Activated CD8-positive, alpha-beta T cell treated with anti-CD3 and anti-CD28 coated beads for 36 hours (primary cell): ENCODE measurements at regions not wholly inside any gene's neighbourhood (a gene's known extent, or its start where the extent isn't known, plus 50 kb on each side); places are given as distances from the start of the nearest gene placed in this dataset.

Source experiments
- ATAC-seq: fragments of 200-7000 bp; cut with Tn5 transposase; one replicate; pipeline ENCODE4 v1.10.0; 2021; ENCODE audit warnings: mild to moderate bottlenecking, moderate library complexity
- CTCF ChIA-PET: fragments of 350-600 bp; sonication (Branson Sonifier 250); formaldehyde crosslinking; loops from one replicate; lab custom pipeline; 2021; ENCODE audit warnings: antibody characterized with exemption; lab: Charles Lee
- POLR2A ChIA-PET: fragments of 350-600 bp; sonication (Branson Sonifier 250); formaldehyde crosslinking; loops from one replicate; lab custom pipeline; 2021; ENCODE audit warnings: antibody characterized with exemption; lab: Charles Lee
- DNase-seq: peaks from one replicate; pipeline ENCODE4 v3.0.0-alpha.2; 2020
- H3K27ac Mint-ChIP-seq: one replicate; pipeline ENCODE4 v1.8.0; 2021; ENCODE audit warnings: mild to moderate bottlenecking, mixed read lengths
- H3K27me3 Mint-ChIP-seq: one replicate; pipeline ENCODE4 v1.8.0; 2021; ENCODE audit warnings: mixed read lengths
- H3K36me3 Mint-ChIP-seq: one replicate; pipeline ENCODE4 v1.8.0; 2021; ENCODE audit warnings: low read depth, mixed read lengths
- H3K4me1 Mint-ChIP-seq: one replicate; pipeline ENCODE4 v1.8.0; 2021; ENCODE audit warnings: low read depth, mixed read lengths
- H3K4me3 Mint-ChIP-seq: one replicate; pipeline ENCODE4 v1.8.0; 2021; ENCODE audit warnings: mild to moderate bottlenecking, moderate library complexity, mixed read lengths
- H3K9me3 Mint-ChIP-seq: one replicate; pipeline ENCODE4 v1.8.0; 2021; ENCODE audit warnings: mixed read lengths
- intact Hi-C: fragments of 100-400 bp; cut with micrococcal nuclease; formaldehyde crosslinking; loops from one replicate; pipeline ENCODE4 v1.10.0; 2022
- TF ChIP-seq, protein P1 (sequence below): fragments of 200-600 bp; IDR thresholded peaks from one replicate; pipeline ENCODE4 v1.8.0; 2022; ENCODE audit warnings: antibody characterized with exemption, mild to moderate bottlenecking

GRCh38 chrX:124254611-124255010 is 77.8 kb upstream of the TEX13D start:
- TF ChIP-seq, protein P1, sequence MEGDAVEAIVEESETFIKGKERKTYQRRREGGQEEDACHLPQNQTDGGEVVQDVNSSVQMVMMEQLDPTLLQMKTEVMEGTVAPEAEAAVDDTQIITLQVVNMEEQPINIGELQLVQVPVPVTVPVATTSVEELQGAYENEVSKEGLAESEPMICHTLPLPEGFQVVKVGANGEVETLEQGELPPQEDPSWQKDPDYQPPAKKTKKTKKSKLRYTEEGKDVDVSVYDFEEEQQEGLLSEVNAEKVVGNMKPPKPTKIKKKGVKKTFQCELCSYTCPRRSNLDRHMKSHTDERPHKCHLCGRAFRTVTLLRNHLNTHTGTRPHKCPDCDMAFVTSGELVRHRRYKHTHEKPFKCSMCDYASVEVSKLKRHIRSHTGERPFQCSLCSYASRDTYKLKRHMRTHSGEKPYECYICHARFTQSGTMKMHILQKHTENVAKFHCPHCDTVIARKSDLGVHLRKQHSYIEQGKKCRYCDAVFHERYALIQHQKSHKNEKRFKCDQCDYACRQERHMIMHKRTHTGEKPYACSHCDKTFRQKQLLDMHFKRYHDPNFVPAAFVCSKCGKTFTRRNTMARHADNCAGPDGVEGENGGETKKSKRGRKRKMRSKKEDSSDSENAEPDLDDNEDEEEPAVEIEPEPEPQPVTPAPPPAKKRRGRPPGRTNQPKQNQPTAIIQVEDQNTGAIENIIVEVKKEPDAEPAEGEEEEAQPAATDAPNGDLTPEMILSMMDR: no peak
- intact Hi-C loops: no loop called here
- no peak for ATAC-seq
- Mint-ChIP-seq H3K27me3 (no peaks in the 10 kb centered on the region), H3K27ac (no peak overlapping the region), H3K9me3 (peaks cover 4% of the 10 kb centered on the region), H3K4me1 (peaks cover 46% of the 10 kb centered on the region), H3K36me3 (peaks cover 1% of the 10 kb centered on the region), H3K4me3 (no peak overlapping the region)
- DNase-seq: no peak
- ChIA-PET CTCF (no interaction called here), POLR2A (no interaction called here)

DNA sequence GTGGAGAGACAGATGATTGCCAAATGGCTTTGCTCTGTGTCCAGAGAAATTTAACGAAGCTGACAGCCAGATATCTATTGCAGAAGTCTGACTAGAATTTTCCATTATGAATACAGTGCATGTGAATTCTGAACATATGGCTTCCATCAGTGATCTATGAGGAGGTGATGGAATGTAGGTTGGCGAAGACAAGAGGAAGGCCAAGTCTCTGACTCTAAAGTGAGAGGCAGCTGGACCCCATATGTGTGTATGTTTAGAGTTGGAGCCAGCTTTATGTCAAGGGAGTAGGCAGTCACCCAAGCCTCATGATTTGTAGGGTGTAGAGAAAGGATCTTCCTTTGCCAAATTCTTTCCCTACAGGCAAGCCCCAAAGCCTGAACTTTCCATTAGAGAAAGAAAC is 76.2 kb upstream of the TEX13D start:
- ATAC-seq: no peak
- Mint-ChIP-seq H3K9me3 (peaks cover 4% of the 10 kb centered on the region), H3K36me3 (peaks cover 1% of the 10 kb centered on the region), H3K4me3 (no peak overlapping the region), H3K27me3 (no peaks in the 10 kb centered on the region), H3K4me1 (peaks cover 50% of the 10 kb centered on the region), H3K27ac (peak overlapping the region; percentile 25)
- no peak for DNase-seq
- ChIA-PET CTCF (interaction anchor here (1.0 to 1.2 kb wide), 2 partner anchors 13 to 27 kb away, joined by 3 to 4 read pairs; no protein-coding TSS in a partner anchor), POLR2A (interaction anchor here (0.7 kb wide), 1 partner anchor 38 kb away, joined by 3 read pairs; no protein-coding TSS in a partner anchor)
- TF ChIP-seq, protein P1: no peak
- intact Hi-C loops: no loop called here

DNA sequence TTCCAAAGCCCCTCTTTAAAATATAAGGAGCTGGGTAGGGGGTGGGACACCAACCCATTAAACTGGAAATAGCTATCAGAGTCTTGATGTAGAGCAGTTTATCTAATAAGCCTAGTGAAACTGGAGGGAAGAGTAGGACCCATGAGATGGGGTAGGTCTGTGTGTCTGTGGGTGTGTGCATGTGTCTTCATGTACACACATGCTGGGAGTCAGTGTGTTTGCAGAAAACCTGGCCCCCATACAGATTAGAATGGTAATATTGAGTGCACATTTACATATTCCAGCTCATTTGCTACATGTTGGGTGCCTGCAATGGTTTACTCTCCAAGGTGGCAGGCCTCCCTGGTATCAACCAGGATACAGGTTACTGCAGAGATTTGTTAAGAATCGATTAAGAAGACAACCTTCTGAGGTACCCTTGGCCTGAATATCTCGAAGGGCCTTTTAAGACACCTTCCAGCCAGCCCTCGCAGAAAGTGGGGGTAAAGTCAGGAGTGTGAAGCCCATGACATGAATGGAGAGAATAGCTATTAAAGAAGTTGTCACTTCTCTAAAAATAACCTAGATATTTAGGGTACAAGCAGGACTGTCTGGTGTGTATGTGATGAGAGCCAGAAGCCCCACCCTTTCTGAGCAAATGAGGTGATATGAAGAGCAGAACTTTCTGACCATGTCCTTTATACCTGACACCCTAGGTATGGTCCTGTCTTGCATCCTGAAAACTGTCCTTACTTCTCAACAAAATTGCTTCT is 75.7 kb upstream of the TEX13D start:
- peaks cover 1% of the 10 kb centered on the region for H3K36me3 Mint-ChIP-seq
- ChIA-PET POLR2A (interaction anchor here (0.7 to 0.8 kb wide), 2 partner anchors 39 to 106 kb away, joined by 3 read pairs; no protein-coding TSS in a partner anchor), CTCF (interaction anchor here (1.0 to 1.2 kb wide), 2 partner anchors 13 to 28 kb away, joined by 3 to 4 read pairs; no protein-coding TSS in a partner anchor)
- H3K27ac Mint-ChIP-seq: no peak overlapping the region
- intact Hi-C loops: no loop called here
- peaks cover 4% of the 10 kb centered on the region for H3K9me3 Mint-ChIP-seq
- no peaks in the 10 kb centered on the region for H3K27me3 Mint-ChIP-seq
- no peak overlapping the region for H3K4me3 Mint-ChIP-seq
- TF ChIP-seq, protein P1: no peak
- H3K4me1 Mint-ChIP-seq: peaks cover 47% of the 10 kb centered on the region
- no peak for ATAC-seq
- no peak for DNase-seq

GRCh38 chrX:124257924-124258702 is 74.3 kb upstream of the TEX13D start:
- DNase-seq (peak; percentile 28), ATAC-seq (peak; percentile 31)
- intact Hi-C loops: no loop called here
- Mint-ChIP-seq H3K4me1 (peaks cover 49% of the 10 kb centered on the region), H3K36me3 (no peaks in the 10 kb centered on the region), H3K27ac (peak overlapping the region; percentile 80), H3K9me3 (peaks cover 2% of the 10 kb centered on the region), H3K27me3 (no peaks in the 10 kb centered on the region), H3K4me3 (no peak overlapping the region)
- CTCF ChIA-PET: no interaction called here
- POLR2A ChIA-PET: no interaction called here
- TF ChIP-seq, protein P1: no peak
